Suprapubic skin (tissue), 3 donors: ENCODE measurements at regions not wholly inside any gene's neighbourhood (a gene's known extent, or its start where the extent isn't known, plus 50 kb on each side); places are given as distances from the start of the nearest gene placed in this dataset.

Experiments
- POLR2AphosphoS5 ChIP-seq, 3 donors: sonication (generic); formaldehyde crosslinking; IDR thresholded peaks; one replicate each; pipeline ENCODE4 v1.6.1; 2017; ENCODE audit warnings: antibody characterized with exemption in 3 of 3
- TF ChIP-seq, protein P1 (sequence below), 2 donors: fragments of 200-600 bp in 1 of 2; fragments of 450-650 bp in 1 of 2; sonication (generic) in 1 of 2; IDR thresholded peaks; one replicate each; pipeline ENCODE4 v1.5.1; 2016 to 2019; ENCODE audit warnings: antibody characterized with exemption in 2 of 2, mild to moderate bottlenecking in 1 of 2, moderate library complexity in 1 of 2

DNA sequence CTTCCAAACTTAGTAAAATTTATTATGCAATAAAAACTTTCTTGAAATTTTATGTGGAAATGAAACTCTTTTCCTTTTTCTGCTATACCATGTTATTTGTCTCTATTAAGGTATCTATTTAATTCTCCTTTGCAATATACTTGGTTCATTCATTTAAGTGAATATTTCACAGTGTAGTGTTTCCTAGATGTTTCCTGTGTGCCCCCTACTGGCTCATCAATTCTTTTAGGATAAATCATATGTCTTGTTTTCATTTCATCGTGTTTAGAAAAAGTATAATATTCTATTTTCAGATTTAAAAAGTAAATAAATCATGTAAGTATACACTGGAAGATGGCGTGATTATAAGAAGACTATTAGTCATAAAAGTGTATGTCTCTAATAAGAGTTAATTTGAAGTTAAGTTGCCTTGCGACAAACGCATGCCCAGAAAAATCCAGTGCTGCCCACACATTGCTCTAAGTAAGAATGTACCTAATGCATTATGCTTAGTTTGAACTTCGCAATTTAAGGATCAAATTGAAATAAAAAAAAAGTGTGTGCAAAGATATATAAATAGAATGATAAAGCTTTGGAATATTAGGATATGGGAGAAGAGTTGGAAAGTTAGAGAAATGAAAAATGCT lies 525.4 kb downstream of the KCNJ3 start:
- no peak for TF ChIP-seq POLR2AphosphoS5 (IDR thresholded peaks at IDR 0.05)
- TF ChIP-seq, protein P1, sequence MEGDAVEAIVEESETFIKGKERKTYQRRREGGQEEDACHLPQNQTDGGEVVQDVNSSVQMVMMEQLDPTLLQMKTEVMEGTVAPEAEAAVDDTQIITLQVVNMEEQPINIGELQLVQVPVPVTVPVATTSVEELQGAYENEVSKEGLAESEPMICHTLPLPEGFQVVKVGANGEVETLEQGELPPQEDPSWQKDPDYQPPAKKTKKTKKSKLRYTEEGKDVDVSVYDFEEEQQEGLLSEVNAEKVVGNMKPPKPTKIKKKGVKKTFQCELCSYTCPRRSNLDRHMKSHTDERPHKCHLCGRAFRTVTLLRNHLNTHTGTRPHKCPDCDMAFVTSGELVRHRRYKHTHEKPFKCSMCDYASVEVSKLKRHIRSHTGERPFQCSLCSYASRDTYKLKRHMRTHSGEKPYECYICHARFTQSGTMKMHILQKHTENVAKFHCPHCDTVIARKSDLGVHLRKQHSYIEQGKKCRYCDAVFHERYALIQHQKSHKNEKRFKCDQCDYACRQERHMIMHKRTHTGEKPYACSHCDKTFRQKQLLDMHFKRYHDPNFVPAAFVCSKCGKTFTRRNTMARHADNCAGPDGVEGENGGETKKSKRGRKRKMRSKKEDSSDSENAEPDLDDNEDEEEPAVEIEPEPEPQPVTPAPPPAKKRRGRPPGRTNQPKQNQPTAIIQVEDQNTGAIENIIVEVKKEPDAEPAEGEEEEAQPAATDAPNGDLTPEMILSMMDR (IDR thresholded peaks at IDR 0.05) = no peak
